H1 (cell line): ENCODE measurements at regions not wholly inside any gene's neighbourhood (a gene's known extent, or its start where the extent isn't known, plus 50 kb on each side); places are given as distances from the start of the nearest gene placed in this dataset.

Experiments
- CTCF ChIA-PET: fragments of 300-600 bp; sonication (Branson Sonifier 250); formaldehyde crosslinking; loops from one replicate; lab custom pipeline; 2021; ENCODE audit not compliant: partially characterized antibody; lab: Charles Lee
- POLR2A ChIA-PET: fragments of 300-600 bp; sonication (Branson Sonifier 250); formaldehyde crosslinking; loops from one replicate; lab custom pipeline; 2021; ENCODE audit warnings: inconsistent platforms; ENCODE audit not compliant: partially characterized antibody; lab: Charles Lee
- DNase-seq, 2 experiments: peaks; one replicate each; pipeline versions ENCODE4 v3.0.0 to v3.0.0-alpha.2; 2010 to 2022; ENCODE audit warnings: low spot score in 2 of 2, low read depth in 1 of 2, mixed read lengths in 1 of 2
- FAIRE-seq: peaks from 2 replicates; lab custom pipeline; 2011; peaks lifted over from hg19 to GRCh38; lab: Jason Lieb, UNC
- H2AFZ ChIP-seq: 2 replicates; pipeline ENCODE4 v1.8.1; 2012; ENCODE audit warnings: low read length, inconsistent platforms
- H2AK5ac ChIP-seq: 2 replicates; pipeline ENCODE4 v1.6.1; 2013; ENCODE audit warnings: low read depth, low read length
- H2BK120ac ChIP-seq: replicated peaks from 2 replicates; pipeline ENCODE3; 2013; ENCODE audit warnings: low read depth, low read length, inconsistent platforms
- H2BK12ac ChIP-seq: 2 replicates; pipeline ENCODE4 v1.6.1; 2013; ENCODE audit warnings: low read depth, low read length
- H2BK15ac ChIP-seq: 2 replicates; pipeline ENCODE4 v1.6.1; 2013; ENCODE audit warnings: low read length
- H2BK20ac ChIP-seq: 2 replicates; pipeline ENCODE4 v1.6.1; 2013; ENCODE audit warnings: low read length
- H2BK5ac ChIP-seq: 2 replicates; pipeline ENCODE4 v1.6.1; 2013; ENCODE audit warnings: low read depth, low read length
- H3K14ac ChIP-seq: 2 replicates; pipeline ENCODE4 v1.6.1; 2013; ENCODE audit warnings: inconsistent platforms; ENCODE audit not compliant: insufficient read length
- H3K18ac ChIP-seq: 2 replicates; pipeline ENCODE4 v1.6.1; 2013; ENCODE audit warnings: low read length; ENCODE audit errors: extremely low read depth
- H3K23ac ChIP-seq: 2 replicates; pipeline ENCODE4 v1.6.1; 2013; ENCODE audit warnings: inconsistent platforms; ENCODE audit not compliant: insufficient read length
- H3K23me2 ChIP-seq: 2 replicates; pipeline ENCODE4 v1.6.1; 2013; ENCODE audit warnings: low read depth, low read length
- H3K27ac ChIP-seq: 2 replicates; pipeline ENCODE4 v1.6.1; 2011; ENCODE audit warnings: low read depth, low read length, inconsistent platforms
- H3K27me3 ChIP-seq, 4 experiments: replicated peaks in 1 of 4; 1 replicate in 1 of 4; 2 replicates in 3 of 4; pipeline versions ENCODE4 v1.6.1 to v1.8.1; 2011 to 2013; ENCODE audit warnings: low read length in 3 of 4, mild to moderate bottlenecking in 3 of 4, inconsistent platforms in 2 of 4, mixed read lengths in 2 of 4, moderate library complexity in 1 of 4; ENCODE audit not compliant: control insufficient read depth in 3 of 4, insufficient read depth in 3 of 4; ENCODE audit errors: extremely low read depth in 1 of 4
- H3K36me3 ChIP-seq, 4 experiments: 2 replicates each; pipeline versions ENCODE4 v1.6.1 to v1.8.1; 2011 to 2013; ENCODE audit warnings: mild to moderate bottlenecking in 4 of 4, low read length in 3 of 4, moderate library complexity in 2 of 4, control low read depth in 1 of 4, inconsistent platforms in 1 of 4; ENCODE audit not compliant: insufficient read depth in 4 of 4, control insufficient read depth in 2 of 4
- H3K4ac ChIP-seq: replicated peaks from 2 replicates; pipeline ENCODE3; 2013; ENCODE audit warnings: low read length, low read depth, mixed read lengths, inconsistent platforms; ENCODE audit not compliant: insufficient read length
- H3K4me1 ChIP-seq, 4 experiments: replicated peaks in 1 of 4; 1 replicate in 1 of 4; 2 replicates in 3 of 4; pipeline versions ENCODE4 v1.6.1 to v1.8.1; 2011 to 2013; ENCODE audit warnings: low read length in 3 of 4, inconsistent platforms in 2 of 4, mixed read lengths in 1 of 4; ENCODE audit not compliant: insufficient read depth in 4 of 4, control insufficient read depth in 3 of 4
- H3K4me2 ChIP-seq, 2 experiments: 2 replicates each; pipeline versions ENCODE4 v1.6.1 to v1.8.1; 2011 to 2013; ENCODE audit warnings: low read depth in 2 of 2, low read length in 2 of 2, control low read depth in 1 of 2, inconsistent platforms in 1 of 2, mild to moderate bottlenecking in 1 of 2; ENCODE audit not compliant: insufficient read depth in 1 of 2
- H3K4me3 ChIP-seq, 4 experiments: fragments of 200-600, 300-600 bp in 1 of 4; sonication (generic), shearing (Covaris generic), sonication (Bioruptor Twin) in 1 of 4; 2 replicates each; pipeline versions ENCODE4 v1.5.1 to v1.8.1; 2011 to 2016; ENCODE audit warnings: low read length in 4 of 4, low read depth in 3 of 4, control low read depth in 2 of 4, inconsistent platforms in 2 of 4, mild to moderate bottlenecking in 2 of 4, mixed read lengths in 1 of 4, moderate library complexity in 1 of 4; ENCODE audit not compliant: insufficient read depth in 2 of 4; ENCODE audit errors: extremely low read depth in 1 of 4
- H3K56ac ChIP-seq: replicated peaks from 2 replicates; pipeline ENCODE3; 2013; ENCODE audit warnings: low read depth, mild to moderate bottlenecking, mixed read lengths, low read length, inconsistent platforms; ENCODE audit not compliant: insufficient read length
- H3K79me1 ChIP-seq: 2 replicates; pipeline ENCODE4 v1.6.1; 2013; ENCODE audit warnings: low read depth, low read length, control low read depth
- H3K79me2 ChIP-seq, 2 experiments: 2 replicates each; pipeline versions ENCODE4 v1.6.1 to v1.8.1; 2012 to 2013; ENCODE audit warnings: low read length in 2 of 2, mild to moderate bottlenecking in 2 of 2, inconsistent platforms in 1 of 2; ENCODE audit not compliant: insufficient read depth in 2 of 2, control insufficient read depth in 1 of 2
- H3K9ac ChIP-seq, 4 experiments: replicated peaks in 1 of 4; 1 replicate in 1 of 4; 2 replicates in 3 of 4; pipeline versions ENCODE4 v1.6.1 to v1.8.1; 2011 to 2013; ENCODE audit warnings: low read depth in 3 of 4, low read length in 3 of 4, control low read depth in 2 of 4, mild to moderate bottlenecking in 2 of 4, moderate library complexity in 2 of 4, inconsistent platforms in 1 of 4; ENCODE audit errors: extremely low read depth in 1 of 4
- H3K9me3 ChIP-seq, 2 experiments: 2 replicates each; pipeline versions ENCODE4 v1.6.1 to v1.8.1; 2012 to 2013; ENCODE audit warnings: mild to moderate bottlenecking in 2 of 2, moderate library complexity in 2 of 2, control low read depth in 1 of 2, inconsistent platforms in 1 of 2, low read depth in 1 of 2, low read length in 1 of 2, mixed read lengths in 1 of 2; ENCODE audit not compliant: insufficient read depth in 2 of 2
- H4K20me1 ChIP-seq, 2 experiments: replicated peaks in 1 of 2; 2 replicates each; pipeline versions ENCODE3 to v1.8.1; 2011 to 2013; ENCODE audit warnings: inconsistent platforms in 2 of 2, low read length in 2 of 2, mild to moderate bottlenecking in 1 of 2; ENCODE audit not compliant: insufficient read depth in 2 of 2, control insufficient read depth in 1 of 2
- H4K5ac ChIP-seq: 2 replicates; pipeline ENCODE4 v1.6.1; 2013; ENCODE audit warnings: low read length, low read depth, mixed read lengths, inconsistent platforms; ENCODE audit not compliant: insufficient read length
- H4K8ac ChIP-seq: 2 replicates; pipeline ENCODE4 v1.8.0; 2013; ENCODE audit warnings: mild to moderate bottlenecking, moderate library complexity, low read length, inconsistent platforms; ENCODE audit not compliant: insufficient read depth; ENCODE audit errors: extremely low read depth
- H4K91ac ChIP-seq: replicated peaks from 2 replicates; pipeline ENCODE3; 2013; ENCODE audit warnings: low read length, mixed read lengths, inconsistent platforms; ENCODE audit not compliant: insufficient read length
- BCL11A ChIP-seq, 2 experiments: IDR thresholded peaks; one replicate each; pipeline ENCODE4 v1.6.1; 2011; ENCODE audit warnings: low read depth in 2 of 2, low read length in 2 of 2, mild to moderate bottlenecking in 2 of 2
- JUND ChIP-seq: IDR thresholded peaks from 2 replicates; pipeline ENCODE4 v1.6.1; 2011; ENCODE audit warnings: mild to moderate bottlenecking, improper control_type of control experiment, low read length
- KDM4A ChIP-seq: IDR thresholded peaks from one replicate; pipeline ENCODE4 v1.7.1; 2012; ENCODE audit warnings: low read depth, mild to moderate bottlenecking, moderate library complexity, low read length, inconsistent platforms; ENCODE audit not compliant: severe bottlenecking
- RAD21 ChIP-seq, 2 experiments: IDR thresholded peaks in 1 of 2; conservative IDR thresholded peaks in 1 of 2; 2 replicates each; pipeline ENCODE4 v1.6.1; 2011; ENCODE audit warnings: low read depth in 2 of 2, low read length in 2 of 2, improper control_type of control experiment in 1 of 2, inconsistent platforms in 1 of 2, mild to moderate bottlenecking in 1 of 2, moderate library complexity in 1 of 2
- SP2 ChIP-seq: IDR thresholded peaks from 2 replicates; pipeline ENCODE4 v1.6.1; 2012; ENCODE audit warnings: mild to moderate bottlenecking, low read length, inconsistent platforms
- TBP ChIP-seq: IDR thresholded peaks from 2 replicates; pipeline ENCODE4 v1.6.1; 2011; ENCODE audit warnings: low read depth, low read length, improper control_type of control experiment
- TCF12 ChIP-seq: IDR thresholded peaks from 2 replicates; pipeline ENCODE4 v1.6.1; 2011; ENCODE audit warnings: low read depth, mild to moderate bottlenecking, low read length
- WGBS, 2 experiments: shearing (Covaris generic) in 1 of 2; methylation state at CpG; one replicate each; pipeline versions ENCODE4 v1.1.6 to v1.1.7; 2013 to 2015; ENCODE audit warnings: low lambda C conversion rate in 2 of 2, mixed read lengths in 2 of 2, inconsistent platforms in 1 of 2, low coverage in 1 of 2, missing lambda C conversion rate in 1 of 2; ENCODE audit not compliant: insufficient replicate concordance in 2 of 2, insufficient coverage in 1 of 2, insufficient read length in 1 of 2; ENCODE audit errors: extremely low coverage in 1 of 2, missing lambda C conversion rate in 1 of 2; 5-methylcytosine and 5-hydroxymethylcytosine counted together

DNA sequence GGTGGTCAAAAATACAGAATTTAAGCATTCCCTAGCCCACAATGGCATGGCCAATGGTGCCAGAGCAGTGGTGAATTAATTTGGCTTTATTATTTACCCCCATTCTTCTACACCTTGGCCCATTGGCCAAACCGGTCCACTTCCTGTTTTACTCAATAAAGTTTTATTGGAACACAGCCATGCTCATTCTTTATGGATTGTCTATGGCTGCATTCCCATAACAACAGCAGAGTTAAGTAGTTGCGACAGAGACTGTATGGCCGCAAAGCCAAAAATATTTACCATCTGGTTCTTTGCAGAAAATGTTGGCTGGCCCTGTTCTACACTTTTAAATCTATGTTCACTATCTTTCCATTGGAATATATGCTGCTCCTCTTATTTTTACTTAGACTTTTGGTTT, 130.3 kb upstream of the CCDC68 start:
- no peak for DNase-seq
- no peak overlapping the region for H2AFZ ChIP-seq
- H2BK120ac ChIP-seq, result no peak overlapping the region
- H4K20me1 ChIP-seq, result no peaks in the 10 kb centered on the region
- H3K4me3 ChIP-seq, result no peak overlapping the region
- H2BK12ac ChIP-seq, result no peak overlapping the region
- no peaks in the 10 kb centered on the region for H3K9me3 ChIP-seq
- no peak overlapping the region for H3K56ac ChIP-seq
- H4K8ac ChIP-seq, result no peak overlapping the region
- H3K36me3 ChIP-seq, result no peaks in the 10 kb centered on the region
- no peak overlapping the region for H2BK5ac ChIP-seq
- no peak overlapping the region for H3K23ac ChIP-seq
- ChIA-PET CTCF (no interaction called here), POLR2A (no interaction called here)
- H2BK20ac ChIP-seq, result no peak overlapping the region
- H3K79me2 ChIP-seq, result no peaks in the 10 kb centered on the region
- no peak overlapping the region for H3K27ac ChIP-seq
- WGBS, 2 experiments, result 91% methylated on average over 3 of the region's 3 CpGs; no CpG with 5 or more reads in 1 of the 2 experiments
- no peak for FAIRE-seq
- no peak overlapping the region for H4K5ac ChIP-seq
- H3K9ac ChIP-seq, result no peak overlapping the region
- no peak overlapping the region for H2BK15ac ChIP-seq
- H4K91ac ChIP-seq, result no peak overlapping the region
- H3K23me2 ChIP-seq, result no peaks in the 10 kb centered on the region
- no peak overlapping the region for H3K14ac ChIP-seq
- no peak overlapping the region for H3K4me2 ChIP-seq
- no peaks in the 10 kb centered on the region for H3K79me1 ChIP-seq
- no peak overlapping the region for H3K18ac ChIP-seq
- no peaks in the 10 kb centered on the region; a peak in 1 of 7 replicates for H3K4me1 ChIP-seq
- no peak overlapping the region for H3K4ac ChIP-seq
- no peak overlapping the region for H2AK5ac ChIP-seq
- H3K27me3 ChIP-seq, result no peaks in the 10 kb centered on the region
- TF ChIP-seq KDM4A, result no peak
- no peak for TF ChIP-seq TBP
- TF ChIP-seq BCL11A (IDR thresholded peaks at IDR 0.05; ENCODE audit: low read depth in 2 of 2, low read length in 2 of 2), result no peak
- TF ChIP-seq RAD21 (IDR thresholded peaks at IDR 0.05 in 1 of 2, conservative IDR thresholded peaks at IDR 0.05 in 1 of 2; ENCODE audit: low read depth in 2 of 2, low read length in 2 of 2), result no peak
- no peak for TF ChIP-seq JUND
- TF ChIP-seq TCF12, result no peak
- TF ChIP-seq SP2, result no peak
